GM19035 (cell line): ENCODE measurements at regions not wholly inside any gene's neighbourhood (a gene's known extent, or its start where the extent isn't known, plus 50 kb on each side); places are given as distances from the start of the nearest gene placed in this dataset.

Experiments
- ATAC-seq: cut with Tn5 transposase; IDR thresholded peaks from one replicate; pipeline ENCODE4 v1.9.1; 2021; ENCODE audit not compliant: unreplicated experiment

- ATAC-seq: no peak
Observed at GRCh38 chr10:10118131-10118530, 899.5 kb upstream of the CELF2 start.

GRCh38 chr10:10120671-10121070, 897.0 kb upstream of the CELF2 start:
- ATAC-seq: no peak

GRCh38 chr10:10125676-10126075, 892.0 kb upstream of the CELF2 start:
- ATAC-seq: no peak

- ATAC-seq: no peak
Observed at GRCh38 chr10:10126218-10126617, 891.5 kb upstream of the CELF2 start.

GRCh38 chr10:10128387-10128786, 889.3 kb upstream of the CELF2 start:
- no peak for ATAC-seq

GRCh38 chr10:10130686-10131085, 887.0 kb upstream of the CELF2 start:
- ATAC-seq: no peak

- ATAC-seq: no peak
Observed at GRCh38 chr10:10132009-10132408, 885.7 kb upstream of the CELF2 start.

- no peak for ATAC-seq
Observed at GRCh38 chr10:10133281-10133680, 884.4 kb upstream of the CELF2 start.

GRCh38 chr10:10138685-10139084, 879.0 kb upstream of the CELF2 start:
- no peak for ATAC-seq

GRCh38 chr10:10141782-10142382, 875.8 kb upstream of the CELF2 start:
- no peak for ATAC-seq

GRCh38 chr10:10146604-10147003, 871.1 kb upstream of the CELF2 start:
- ATAC-seq: no peak

GRCh38 chr10:10149899-10150298, 867.8 kb upstream of the CELF2 start:
- ATAC-seq: no peak

GRCh38 chr10:10156917-10157600, 860.6 kb upstream of the CELF2 start:
- ATAC-seq: no peak

- no peak for ATAC-seq
Observed at GRCh38 chr10:10160821-10161312, 856.8 kb upstream of the CELF2 start.

GRCh38 chr10:10164848-10165247, 852.8 kb upstream of the CELF2 start:
- no peak for ATAC-seq

GRCh38 chr10:10165415-10165814, 852.3 kb upstream of the CELF2 start:
- ATAC-seq: no peak

GRCh38 chr10:10178476-10178875, 839.2 kb upstream of the CELF2 start:
- ATAC-seq: no peak

- no peak for ATAC-seq
Observed at GRCh38 chr10:10193848-10194247, 823.8 kb upstream of the CELF2 start.

GRCh38 chr10:10196701-10197100, 821.0 kb upstream of the CELF2 start:
- no peak for ATAC-seq

- ATAC-seq: no peak
Observed at GRCh38 chr10:10197423-10197822, 820.2 kb upstream of the CELF2 start.

- no peak for ATAC-seq
Observed at GRCh38 chr10:10198363-10198762, 819.3 kb upstream of the CELF2 start.

GRCh38 chr10:10204415-10204814, 813.3 kb upstream of the CELF2 start:
- ATAC-seq: no peak

- no peak for ATAC-seq
Observed at GRCh38 chr10:10205906-10206305, 811.8 kb upstream of the CELF2 start.
